CD4-positive, alpha-beta T cell treated with Interleukin-2 at 100 ng/mL for 4 hours (primary cell): ENCODE measurements at regions not wholly inside any gene's neighbourhood (a gene's known extent, or its start where the extent isn't known, plus 50 kb on each side); places are given as distances from the start of the nearest gene placed in this dataset.
"Not testable (repeated sequence)": the region's sequence is repeated elsewhere in the genome, so short reads cannot be mapped to it uniquely, and the experiment has no call there.

Experiments used
- DNase-seq: peaks from one replicate; pipeline ENCODE4 v3.0.0-alpha.2; 2020; ENCODE audit warnings: low spot score

- peak; percentile 50 for DNase-seq
These were observed 142.8 kb downstream of the DLL1 start for GRCh38 chr6:170147832-170148708.

- no peak for DNase-seq
These were observed 143.7 kb downstream of the DLL1 start for GRCh38 chr6:170147056-170147787.

- no peak for DNase-seq
These were observed 144.2 kb downstream of the DLL1 start for GRCh38 chr6:170146640-170147039.

GRCh38 chr6:170146131-170146530, 144.7 kb downstream of the DLL1 start:
- DNase-seq = not testable (repeated sequence)

GRCh38 chr6:170145716-170146115, 145.2 kb downstream of the DLL1 start:
- not testable (repeated sequence) for DNase-seq

- no peak for DNase-seq
These were observed 145.6 kb downstream of the DLL1 start for GRCh38 chr6:170145272-170145592.

- DNase-seq = no peak
These were observed 146.2 kb downstream of the DLL1 start for GRCh38 chr6:170144571-170145271.

- DNase-seq = no peak
These were observed 147.3 kb downstream of the DLL1 start for GRCh38 chr6:170143401-170144150.

GRCh38 chr6:170142559-170142958, 148.3 kb downstream of the DLL1 start:
- no peak for DNase-seq

- not testable (repeated sequence) for DNase-seq
These were observed 149.8 kb downstream of the DLL1 start for GRCh38 chr6:170141061-170141460.

GRCh38 chr6:170140129-170140528, 150.7 kb downstream of the DLL1 start:
- DNase-seq = no peak

GRCh38 chr6:170139531-170139930, 151.3 kb downstream of the DLL1 start:
- no peak for DNase-seq

- not testable (repeated sequence) for DNase-seq
These were observed 151.8 kb downstream of the DLL1 start for GRCh38 chr6:170139046-170139445.

- DNase-seq = no peak
These were observed 152.7 kb downstream of the DLL1 start for GRCh38 chr6:170137911-170138910.

- DNase-seq = no peak
These were observed 153.5 kb downstream of the DLL1 start for GRCh38 chr6:170137176-170137891.

- no peak for DNase-seq
These were observed 154.2 kb downstream of the DLL1 start for GRCh38 chr6:170136541-170137175.

GRCh38 chr6:170135821-170136471, 154.9 kb downstream of the DLL1 start:
- no peak for DNase-seq

- DNase-seq = no peak
These were observed 155.4 kb downstream of the DLL1 start for GRCh38 chr6:170135461-170135820.
